HG02973 (cell line): ENCODE measurements at regions not wholly inside any gene's neighbourhood (a gene's known extent, or its start where the extent isn't known, plus 50 kb on each side); places are given as distances from the start of the nearest gene placed in this dataset.

Experiments
- ATAC-seq: cut with Tn5 transposase; IDR thresholded peaks from one replicate; pipeline ENCODE4 v1.9.1; 2021; ENCODE audit warnings: moderate library complexity; ENCODE audit not compliant: unreplicated experiment

DNA sequence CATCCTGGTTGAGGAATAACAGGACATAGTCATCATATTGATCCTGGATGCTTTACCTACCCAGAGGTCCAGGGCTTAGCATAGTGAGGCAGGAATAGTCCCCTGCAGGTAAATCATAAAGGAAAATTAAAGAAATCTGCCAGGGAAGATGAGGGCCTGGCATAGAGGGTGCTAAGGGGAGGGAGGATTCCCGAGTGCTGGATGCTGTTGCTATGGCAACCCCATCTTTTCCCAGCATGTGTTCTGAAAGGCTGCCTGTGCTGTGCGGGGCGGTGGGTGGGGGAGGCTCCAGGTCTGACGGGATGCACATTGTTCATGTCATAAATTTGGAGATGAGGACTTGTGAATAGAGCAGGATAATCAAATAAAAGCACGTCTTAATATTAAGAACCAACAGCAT lies 212.6 kb upstream of the PCSK2 start:
- no peak for ATAC-seq

- no peak for ATAC-seq
Observed at GRCh38 chr20:17014756-17015366, 212.0 kb upstream of the PCSK2 start.

- no peak for ATAC-seq
Observed at GRCh38 chr20:17017232-17017631, 209.6 kb upstream of the PCSK2 start.

DNA sequence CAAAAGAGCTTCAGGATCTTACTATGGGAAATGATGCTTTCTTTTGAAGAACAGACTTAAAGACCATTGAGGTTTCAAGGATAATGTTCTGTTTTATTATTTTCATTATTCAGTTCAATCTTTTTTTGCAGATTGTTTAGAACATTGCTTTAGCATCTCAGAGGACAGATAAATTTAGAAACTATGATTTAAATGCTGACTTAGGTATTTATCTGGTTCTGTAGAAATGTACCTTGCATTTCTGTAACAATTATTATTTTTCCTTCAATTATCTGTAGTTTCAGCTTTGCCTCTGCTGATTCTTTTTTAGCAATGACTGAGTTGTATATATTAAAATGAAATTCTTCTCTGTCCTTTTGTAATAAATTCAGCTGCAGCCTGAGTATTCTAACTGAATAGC lies 205.4 kb upstream of the PCSK2 start:
- no peak for ATAC-seq

DNA sequence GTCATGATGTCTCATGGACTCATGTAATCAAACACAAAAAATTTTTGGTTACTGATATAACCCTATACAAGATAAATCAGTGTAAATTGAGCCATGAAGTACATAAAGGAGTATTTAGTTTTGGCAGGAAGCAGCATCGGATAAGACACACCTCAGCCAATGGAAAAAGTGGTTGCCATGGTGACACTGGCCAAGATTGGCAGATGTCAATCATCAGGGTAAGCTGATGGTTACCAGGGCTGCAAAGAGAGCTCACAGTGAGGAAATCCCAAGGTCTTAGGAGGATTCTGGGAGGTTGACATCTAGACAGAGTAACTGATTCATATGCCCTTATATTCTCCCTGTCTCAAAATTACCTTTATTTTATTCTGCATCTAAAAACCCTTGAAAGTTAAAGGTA lies 203.8 kb upstream of the PCSK2 start:
- ATAC-seq, result no peak

GRCh38 chr20:17023806-17024205 lies 203.0 kb upstream of the PCSK2 start:
- ATAC-seq, result no peak

DNA sequence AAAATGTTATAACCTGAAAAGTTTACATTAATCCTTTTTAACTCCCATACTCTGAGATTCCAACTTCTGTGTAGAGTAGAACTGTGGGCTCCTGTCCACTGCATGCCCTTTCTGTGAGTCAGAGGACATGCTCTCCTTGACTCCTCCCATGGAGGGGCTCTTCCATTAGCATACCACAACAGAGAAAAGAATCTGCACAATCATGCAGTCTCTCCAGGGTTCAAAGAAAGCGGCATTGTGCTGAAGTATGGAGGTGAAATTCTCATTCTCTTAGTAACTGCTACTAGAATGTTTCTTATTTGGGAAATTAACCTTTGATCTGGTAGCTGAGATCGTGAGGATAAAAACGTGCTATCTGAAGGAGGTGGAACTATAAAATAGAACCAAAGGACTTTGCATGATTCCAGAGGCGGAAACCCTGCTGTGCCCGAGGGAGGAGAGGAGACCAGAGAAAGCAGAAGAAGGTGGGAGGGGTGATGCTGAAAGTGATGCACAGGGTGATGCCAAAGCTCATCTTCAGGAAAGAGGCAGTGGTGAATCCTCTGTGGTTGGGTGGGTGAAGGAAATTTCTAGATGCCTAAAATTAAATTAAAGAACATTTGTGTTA lies 202.2 kb upstream of the PCSK2 start:
- no peak for ATAC-seq

DNA sequence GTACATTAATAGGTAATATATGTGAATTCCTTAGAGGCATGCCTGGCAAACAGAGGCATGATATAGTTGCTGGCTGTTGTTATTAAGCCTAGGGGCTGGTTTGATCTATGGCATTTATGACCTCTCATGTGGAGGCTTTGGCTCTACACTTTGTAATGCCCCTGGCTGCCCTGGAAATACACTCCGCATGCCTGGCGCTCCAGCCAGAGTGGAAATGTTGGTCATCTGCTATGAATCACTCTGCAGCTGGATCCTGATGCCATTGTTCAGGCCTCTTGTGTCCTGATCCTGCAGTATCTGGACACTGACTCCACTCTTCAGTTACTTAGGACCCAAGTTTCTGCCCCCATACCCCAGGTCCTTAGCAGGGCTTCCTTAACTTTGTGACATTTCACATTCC lies 200.5 kb upstream of the PCSK2 start:
- ATAC-seq, result no peak

GRCh38 chr20:17029698-17030097 lies 197.1 kb upstream of the PCSK2 start:
- no peak for ATAC-seq

DNA sequence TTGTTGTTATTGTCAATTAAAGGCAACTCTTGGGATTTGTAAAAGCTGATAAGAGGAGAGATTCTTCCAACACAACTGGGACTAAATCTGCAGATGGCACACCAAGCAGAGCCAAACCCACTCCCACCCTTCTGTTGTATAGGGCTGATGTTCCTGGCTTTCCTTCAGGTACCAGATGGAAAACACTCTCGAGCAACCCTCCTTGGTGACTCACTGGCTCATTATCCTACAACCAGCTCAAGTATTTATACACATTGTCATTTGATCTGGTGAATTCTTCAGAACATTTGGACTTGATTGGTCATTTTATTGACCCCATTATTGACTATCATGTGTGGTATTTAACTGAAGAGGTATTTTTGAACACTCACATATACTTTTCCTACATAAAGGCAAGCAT lies 190.3 kb upstream of the PCSK2 start:
- no peak for ATAC-seq

GRCh38 chr20:17042122-17042521 lies 184.7 kb upstream of the PCSK2 start:
- ATAC-seq, result no peak

DNA sequence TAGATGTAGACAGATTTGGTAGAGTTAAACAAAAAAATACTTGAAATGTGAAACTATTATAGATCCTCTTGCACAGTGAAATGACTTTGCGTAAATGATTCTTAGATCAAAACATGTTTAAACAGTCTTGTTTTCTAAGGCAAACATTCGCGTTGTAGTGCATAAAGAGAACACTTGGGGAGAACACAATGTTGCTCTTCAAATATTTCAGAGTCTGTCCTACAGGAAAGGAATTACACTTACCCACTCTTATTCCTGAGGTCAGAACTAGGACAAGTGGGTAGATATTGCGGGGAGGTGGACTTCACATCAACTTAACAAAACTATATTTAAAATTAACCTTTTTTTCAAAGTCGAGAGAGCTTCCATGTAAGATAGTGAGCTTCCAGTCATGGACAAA lies 183.5 kb upstream of the PCSK2 start:
- no peak for ATAC-seq

DNA sequence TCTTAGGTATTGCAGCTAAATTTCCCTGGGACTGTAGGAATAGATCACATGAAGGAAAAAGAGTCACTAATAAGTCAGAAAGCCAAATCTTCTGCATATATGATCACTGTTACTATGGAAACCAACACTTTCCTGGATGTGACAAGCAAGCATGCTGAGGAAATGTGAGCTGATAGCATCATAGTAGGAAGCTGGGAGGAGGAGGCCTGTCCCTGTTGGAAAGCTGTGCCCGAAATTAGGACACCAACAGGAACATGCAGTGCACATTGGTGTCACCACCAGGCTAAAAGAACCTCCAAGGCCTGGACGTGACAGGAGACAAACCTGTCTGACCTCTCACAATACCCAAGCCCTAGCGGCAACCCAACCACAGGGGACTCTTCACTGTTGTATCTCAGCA lies 181.9 kb upstream of the PCSK2 start:
- no peak for ATAC-seq

- no peak for ATAC-seq
Observed at GRCh38 chr20:17059465-17059864, 167.4 kb upstream of the PCSK2 start.

DNA sequence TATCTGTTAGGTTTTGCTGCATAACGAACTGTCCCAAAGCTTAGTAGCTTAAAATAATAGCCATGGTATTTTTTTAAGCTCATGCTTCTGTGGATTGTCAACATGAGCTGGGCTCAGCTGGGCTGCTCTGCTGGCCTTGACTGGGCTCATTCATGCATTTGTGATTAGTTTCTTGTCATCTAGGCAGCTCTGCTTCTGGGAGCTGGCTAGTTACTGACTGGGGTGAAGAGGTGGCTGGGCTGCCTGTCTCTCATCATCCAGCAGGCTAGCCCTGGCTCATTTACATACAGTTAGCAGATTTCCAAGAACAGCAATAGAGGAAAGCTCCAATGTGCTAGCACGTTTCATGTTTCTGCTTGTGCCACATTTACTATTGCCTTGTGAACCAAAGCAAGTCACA lies 165.1 kb upstream of the PCSK2 start:
- no peak for ATAC-seq

- ATAC-seq, result no peak
Observed at GRCh38 chr20:17062712-17063111, 164.1 kb upstream of the PCSK2 start.

DNA sequence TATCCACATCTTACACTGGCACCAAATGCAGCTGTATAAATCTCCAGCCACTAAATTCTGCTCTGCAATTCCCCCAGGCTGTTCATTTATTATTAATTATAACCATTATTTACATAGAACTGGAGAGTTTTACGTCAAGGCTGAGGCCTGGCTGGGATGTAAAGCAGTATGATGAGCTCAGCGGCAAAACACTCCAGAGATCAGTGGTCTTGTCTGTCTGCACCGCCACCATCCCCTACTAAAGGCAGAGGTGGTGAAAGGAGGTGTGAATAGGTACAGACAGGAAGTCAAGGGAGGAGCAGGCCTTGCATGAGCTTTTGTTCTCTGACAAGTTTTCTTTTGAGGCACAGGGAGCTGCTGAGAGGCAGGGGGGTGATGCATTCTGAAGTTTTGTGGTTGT lies 159.9 kb upstream of the PCSK2 start:
- ATAC-seq, result no peak

DNA sequence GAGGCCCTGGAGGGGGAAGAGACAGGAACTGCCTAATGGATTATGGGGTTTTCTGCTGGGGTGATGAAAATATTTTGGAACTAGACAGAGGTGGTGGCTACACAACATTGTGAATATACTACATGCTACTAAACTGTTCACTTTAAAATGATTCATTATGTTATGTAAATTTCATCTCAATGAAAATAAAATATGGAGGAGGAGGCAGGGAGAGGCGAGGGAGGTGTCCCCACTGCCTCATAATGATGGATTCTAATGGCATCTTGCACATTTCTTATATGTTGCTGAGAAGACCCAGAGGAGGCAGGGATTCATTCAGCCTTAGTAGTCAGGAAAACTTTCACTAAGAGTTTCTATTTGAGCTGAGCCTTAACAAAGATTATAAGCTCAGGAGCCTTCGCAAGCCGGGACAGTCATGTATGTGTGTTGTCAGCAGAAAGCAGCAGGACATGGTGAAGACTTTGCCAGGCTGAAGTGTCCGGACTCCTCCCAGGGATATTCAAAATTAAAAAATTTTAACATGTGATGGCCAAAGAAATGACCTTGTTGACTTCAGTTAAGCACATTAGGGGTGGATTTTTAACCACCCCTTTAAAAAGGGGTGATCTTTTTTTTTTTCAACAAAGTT lies 158.6 kb upstream of the PCSK2 start:
- ATAC-seq, result no peak

DNA sequence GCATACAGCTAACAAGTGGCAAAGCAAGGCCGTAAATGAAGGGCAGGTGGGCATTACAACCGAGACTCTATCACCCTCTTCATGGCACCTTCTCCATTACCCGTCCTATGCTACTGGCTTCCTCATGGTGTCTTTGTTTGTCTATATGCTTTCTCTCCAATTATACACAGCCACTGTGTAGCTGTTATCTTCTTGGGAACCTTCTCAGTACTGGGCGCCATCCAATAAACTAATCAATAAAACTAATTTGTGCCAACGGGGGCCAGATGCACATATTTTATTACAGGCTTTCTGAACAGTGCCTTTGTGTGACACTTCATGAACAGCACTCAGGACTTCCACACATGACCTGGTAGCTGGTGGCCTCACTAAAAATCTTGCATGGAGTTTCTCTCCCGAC lies 149.8 kb upstream of the PCSK2 start:
- no peak for ATAC-seq

DNA sequence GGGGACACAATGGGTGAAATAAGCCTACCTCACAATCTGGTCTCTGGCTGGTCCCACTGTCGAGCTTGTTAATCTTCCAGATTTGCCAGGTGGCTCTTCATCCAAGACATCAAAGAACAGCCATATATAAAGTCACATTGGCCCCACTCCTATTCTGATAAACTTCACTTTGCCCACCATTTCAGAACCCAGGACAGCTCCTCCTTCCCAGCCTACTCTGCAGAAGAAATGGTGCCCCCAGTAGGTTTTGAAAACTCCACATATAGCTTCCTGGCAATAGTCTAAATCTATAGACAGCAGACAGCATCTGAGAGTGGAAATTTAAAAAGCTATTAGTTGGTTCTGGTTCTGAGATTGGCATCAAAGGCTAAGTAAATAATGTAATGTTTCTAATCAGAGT lies 143.1 kb upstream of the PCSK2 start:
- no peak for ATAC-seq

- no peak for ATAC-seq
Observed at GRCh38 chr20:17084909-17085308, 141.9 kb upstream of the PCSK2 start.

- ATAC-seq, result no peak
Observed at GRCh38 chr20:17093782-17094181, 133.1 kb upstream of the PCSK2 start.

GRCh38 chr20:17097603-17098002 lies 129.2 kb upstream of the PCSK2 start:
- ATAC-seq, result no peak
